NCI-H2196 treated with DMSO at 0.1 percent for 48 hours (cell line): ENCODE measurements at regions not wholly inside any gene's neighbourhood (a gene's known extent, or its start where the extent isn't known, plus 50 kb on each side); places are given as distances from the start of the nearest gene placed in this dataset.
A peak's percentile ranks its signal among the peaks of the same experiment; 100 is the strongest.
"Not testable (repeated sequence)": the region's sequence is repeated elsewhere in the genome, so short reads cannot be mapped to it uniquely, and the experiment has no call there.

Experiments used
- DNase-seq: peaks from one replicate; lab custom pipeline; 2025; ENCODE audit not compliant: unreplicated experiment; lab: John Stamatoyannopoulos, UW

GRCh38 chr12:25341877-25342276, 91.1 kb upstream of the KRAS start:
- DNase-seq = not testable (repeated sequence)

GRCh38 chr12:25337916-25338315, 87.2 kb upstream of the KRAS start:
- DNase-seq = no peak

GRCh38 chr12:25332143-25332542, 81.4 kb upstream of the KRAS start:
- DNase-seq = no peak

GRCh38 chr12:25328072-25328712, 77.5 kb upstream of the KRAS start:
- DNase-seq = peak; percentile 20

- no peak for DNase-seq
Observed at GRCh38 chr12:25327321-25327720, 76.6 kb upstream of the KRAS start.

- no peak for DNase-seq
Observed at GRCh38 chr12:25326326-25326725, 75.6 kb upstream of the KRAS start.

- DNase-seq = no peak
Observed at GRCh38 chr12:25324861-25325260, 74.1 kb upstream of the KRAS start.

- no peak for DNase-seq
Observed at GRCh38 chr12:25323581-25323982, 72.9 kb upstream of the KRAS start.

GRCh38 chr12:25322918-25323531, 72.3 kb upstream of the KRAS start:
- no peak for DNase-seq

- no peak for DNase-seq
Observed at GRCh38 chr12:25322351-25322750, 71.6 kb upstream of the KRAS start.

- DNase-seq = no peak
Observed at GRCh38 chr12:25321772-25322171, 71.0 kb upstream of the KRAS start.

- DNase-seq = no peak
Observed at GRCh38 chr12:25320123-25321006, 69.6 kb upstream of the KRAS start.

- DNase-seq = no peak
Observed at GRCh38 chr12:25319233-25319984, 68.7 kb upstream of the KRAS start.

- no peak for DNase-seq
Observed at GRCh38 chr12:25317553-25317952, 66.8 kb upstream of the KRAS start.

- DNase-seq = no peak
Observed at GRCh38 chr12:25315388-25315787, 64.7 kb upstream of the KRAS start.

- not testable (repeated sequence) for DNase-seq
Observed at GRCh38 chr12:25313266-25313990, 62.7 kb upstream of the KRAS start.

- no peak for DNase-seq
Observed at GRCh38 chr12:25311506-25311905, 60.8 kb upstream of the KRAS start.

GRCh38 chr12:25310071-25310470, 59.3 kb upstream of the KRAS start:
- not testable (repeated sequence) for DNase-seq

- no peak for DNase-seq
Observed at GRCh38 chr12:25308756-25309155, 58.0 kb upstream of the KRAS start.

GRCh38 chr12:25307818-25308217, 57.1 kb upstream of the KRAS start:
- DNase-seq = no peak

GRCh38 chr12:25301798-25302197, 51.1 kb upstream of the KRAS start:
- no peak for DNase-seq
